ENCODE measurements at regions not wholly inside any gene's neighbourhood (a gene's known extent, or its start where the extent isn't known, plus 50 kb on each side); places are given as distances from the start of the nearest gene placed in this dataset.
A peak's percentile ranks its signal among the peaks of the same experiment; 100 is the strongest.

GRCh38 chr17:77437017-77437416 lies 296.2 kb downstream of the SEC14L1 start:
- no peak for TF ChIP-seq POLR2A (IDR thresholded peaks at IDR 0.05)
- TF ChIP-seq EP300 (IDR thresholded peaks at IDR 0.05) = no peak
- TF ChIP-seq, protein P1, sequence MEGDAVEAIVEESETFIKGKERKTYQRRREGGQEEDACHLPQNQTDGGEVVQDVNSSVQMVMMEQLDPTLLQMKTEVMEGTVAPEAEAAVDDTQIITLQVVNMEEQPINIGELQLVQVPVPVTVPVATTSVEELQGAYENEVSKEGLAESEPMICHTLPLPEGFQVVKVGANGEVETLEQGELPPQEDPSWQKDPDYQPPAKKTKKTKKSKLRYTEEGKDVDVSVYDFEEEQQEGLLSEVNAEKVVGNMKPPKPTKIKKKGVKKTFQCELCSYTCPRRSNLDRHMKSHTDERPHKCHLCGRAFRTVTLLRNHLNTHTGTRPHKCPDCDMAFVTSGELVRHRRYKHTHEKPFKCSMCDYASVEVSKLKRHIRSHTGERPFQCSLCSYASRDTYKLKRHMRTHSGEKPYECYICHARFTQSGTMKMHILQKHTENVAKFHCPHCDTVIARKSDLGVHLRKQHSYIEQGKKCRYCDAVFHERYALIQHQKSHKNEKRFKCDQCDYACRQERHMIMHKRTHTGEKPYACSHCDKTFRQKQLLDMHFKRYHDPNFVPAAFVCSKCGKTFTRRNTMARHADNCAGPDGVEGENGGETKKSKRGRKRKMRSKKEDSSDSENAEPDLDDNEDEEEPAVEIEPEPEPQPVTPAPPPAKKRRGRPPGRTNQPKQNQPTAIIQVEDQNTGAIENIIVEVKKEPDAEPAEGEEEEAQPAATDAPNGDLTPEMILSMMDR (IDR thresholded peaks at IDR 0.05) = no peak
- TF ChIP-seq POLR2AphosphoS5 (IDR thresholded peaks at IDR 0.05) = no peak
- DNase-seq = peak in 1 of 2 donors; percentile 89
- WGBS, 5 donors = 28 to 44% (median 32%) methylated on average over 9 to 10 of the region's 10 CpGs
- Histone ChIP-seq H3K27ac (peak overlapping the region in 4 of 5 donors; percentile 35 to 93 (median 72)), H3K36me3 (peaks cover 0 to 20% (median 3%) of the 10 kb centered on the region in 4 donors), H3K4me3 (no peak overlapping the region), H3K27me3 (no peaks in the 10 kb centered on the region), H3K9me3 (no peaks in the 10 kb centered on the region), H3K4me1 (peaks cover 92 to 100% (median 95%) of the 10 kb centered on the region in 4 donors)
- intact Hi-C loops (cut with DNase I; ENCODE audit: low total_unique reads) = no loop called here

DNA sequence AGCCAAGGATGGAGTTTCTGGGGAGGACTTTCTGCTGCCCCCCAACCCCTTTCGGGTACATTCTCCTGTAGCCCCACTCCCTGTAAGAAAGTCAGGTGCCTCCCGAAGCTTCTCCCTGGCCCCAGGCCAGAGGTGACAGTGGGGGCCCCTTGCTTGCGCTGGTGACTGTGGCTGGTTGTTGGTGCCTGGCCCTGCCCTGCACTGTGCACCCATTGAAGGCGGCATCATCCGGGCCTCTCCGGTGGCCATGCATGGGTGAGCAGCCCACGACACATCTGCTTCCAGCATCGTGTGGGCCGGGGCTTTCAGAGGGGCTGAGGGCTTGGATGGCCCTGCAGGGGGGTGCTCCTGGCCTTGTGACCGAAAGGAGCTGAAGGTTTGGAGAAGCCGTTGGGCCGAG lies 297.0 kb downstream of the SEC14L1 start:
- H3K36me3 ChIP-seq = peaks cover 0 to 19% (median 3%) of the 10 kb centered on the region in 4 donors
- TF ChIP-seq POLR2AphosphoS5 (IDR thresholded peaks at IDR 0.05) = no peak
- TF ChIP-seq POLR2A (IDR thresholded peaks at IDR 0.05) = no peak
- TF ChIP-seq, protein P1 (IDR thresholded peaks at IDR 0.05) = no peak
- no peak for TF ChIP-seq EP300 (IDR thresholded peaks at IDR 0.05)
- H3K4me1 ChIP-seq = peaks cover 95 to 100% (median 98%) of the 10 kb centered on the region in 4 donors
- no peak for DNase-seq
- intact Hi-C loops (cut with DNase I; ENCODE audit: low total_unique reads) = no loop called here
- H3K27me3 ChIP-seq = no peaks in the 10 kb centered on the region
- no peak overlapping the region for H3K4me3 ChIP-seq
- 74 to 87% (median 86%) methylated on average over 10 to 12 of the region's 12 CpGs for WGBS, 5 donors
- H3K27ac ChIP-seq = peak overlapping the region in 3 of 5 donors; percentile 55 to 93 (median 88)
- H3K9me3 ChIP-seq = no peaks in the 10 kb centered on the region

- 70 to 83% (median 82%) methylated on average over 11 to 14 of the region's 14 CpGs for WGBS, 5 donors
- Histone ChIP-seq H3K9me3 (no peaks in the 10 kb centered on the region), H3K27me3 (no peaks in the 10 kb centered on the region), H3K36me3 (peaks cover 0 to 15% (median 3%) of the 10 kb centered on the region in 4 donors), H3K4me3 (no peak overlapping the region), H3K4me1 (peaks cover 94 to 100% (median 98%) of the 10 kb centered on the region in 4 donors), H3K27ac (peak overlapping the region in 4 of 5 donors; percentile 25 to 93 (median 86))
- intact Hi-C loops (cut with DNase I; ENCODE audit: low total_unique reads) = no loop called here
- no peak for DNase-seq
- no peak for TF ChIP-seq EP300 (IDR thresholded peaks at IDR 0.05)
- TF ChIP-seq, protein P1 (IDR thresholded peaks at IDR 0.05) = no peak
- TF ChIP-seq POLR2A (IDR thresholded peaks at IDR 0.05) = no peak
- no peak for TF ChIP-seq POLR2AphosphoS5 (IDR thresholded peaks at IDR 0.05)
These were observed 297.7 kb downstream of the SEC14L1 start for GRCh38 chr17:77438241-77439188.

DNA sequence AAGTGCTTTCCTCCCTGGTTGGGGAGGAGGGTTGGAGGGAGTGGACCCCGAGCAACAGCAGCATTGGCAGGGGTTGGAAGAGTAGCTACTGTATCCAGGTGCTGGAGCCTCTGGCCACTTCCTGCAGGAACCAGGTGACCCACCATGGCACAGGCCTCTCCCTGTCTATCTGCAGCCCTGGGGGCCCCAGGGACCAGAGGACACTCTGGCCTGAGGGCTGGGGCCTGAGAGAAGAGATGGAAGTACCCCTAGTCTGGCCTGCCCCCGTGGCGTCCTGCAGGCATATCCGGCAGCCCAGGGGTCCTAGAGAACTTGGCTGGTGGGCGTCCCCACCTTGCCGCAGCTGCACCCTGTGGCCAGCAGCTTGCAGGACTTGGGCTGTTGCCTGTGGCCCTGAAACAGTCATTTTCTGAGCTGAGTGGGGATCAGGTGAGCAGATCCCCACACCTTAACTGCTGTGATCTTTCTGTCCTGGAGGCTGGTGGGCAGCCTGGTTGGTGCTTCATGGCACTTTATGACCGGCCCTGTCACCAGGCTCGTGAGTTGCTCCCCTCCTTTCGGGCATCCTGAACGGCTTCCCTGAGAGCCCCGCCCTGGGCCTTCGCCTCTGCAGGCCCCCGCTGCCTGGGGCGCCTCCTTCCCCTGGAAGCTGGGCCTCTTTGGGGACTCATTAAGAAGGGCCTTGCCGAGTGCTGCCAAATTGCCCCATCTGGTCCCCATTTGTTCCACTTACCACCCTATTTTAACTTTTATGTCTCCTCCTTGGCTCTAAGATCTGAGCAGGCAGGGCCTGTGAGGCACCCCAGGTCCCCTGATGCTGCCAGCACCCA lies 298.6 kb downstream of the SEC14L1 start:
- TF ChIP-seq POLR2AphosphoS5 (IDR thresholded peaks at IDR 0.05) (no peak), POLR2A (IDR thresholded peaks at IDR 0.05) (no peak), EP300 (IDR thresholded peaks at IDR 0.05) (no peak)
- H3K36me3 ChIP-seq = peaks cover 0 to 15% (median 3%) of the 10 kb centered on the region in 4 donors
- DNase-seq = no peak
- intact Hi-C loops (cut with DNase I; ENCODE audit: low total_unique reads) = no loop called here
- 49 to 73% (median 61%) methylated on average over 9 to 15 of the region's 15 CpGs for WGBS, 5 donors
- no peak overlapping the region for H3K4me3 ChIP-seq
- H3K27me3 ChIP-seq = no peaks in the 10 kb centered on the region
- H3K27ac ChIP-seq = peak overlapping the region; percentile 25 to 93 (median 84)
- H3K4me1 ChIP-seq = peaks cover 94 to 100% (median 98%) of the 10 kb centered on the region in 4 donors
- no peaks in the 10 kb centered on the region for H3K9me3 ChIP-seq

Data from stomach (tissue), 8 donors.